HAP-1 (cell line): ENCODE measurements at regions not wholly inside any gene's neighbourhood (a gene's known extent, or its start where the extent isn't known, plus 50 kb on each side); places are given as distances from the start of the nearest gene placed in this dataset.

Experiments
- DNase-seq, 2 experiments: peaks; one replicate each; pipeline ENCODE4 v3.0.0-alpha.2; 2016 to 2020; ENCODE audit warnings: low spot score in 2 of 2
- H3K27me3 ChIP-seq: fragments of 250-450 bp; sonication (Bioruptor Pico); 2 replicates; pipeline ENCODE4 v1.5.1; 2020; ENCODE audit warnings: low read depth, mild to moderate bottlenecking, moderate library complexity
- H3K36me3 ChIP-seq: fragments of 250-450 bp; sonication (Bioruptor Pico); replicated peaks from 2 replicates; pipeline ENCODE4 v1.5.1; 2020; ENCODE audit warnings: mild to moderate bottlenecking
- H3K4me1 ChIP-seq: fragments of 250-450 bp; sonication (Bioruptor Pico); 2 replicates; pipeline ENCODE4 v1.5.1; 2020; ENCODE audit warnings: mild to moderate bottlenecking
- H3K4me3 ChIP-seq: fragments of 250-450 bp; sonication (Bioruptor Pico); 2 replicates; pipeline ENCODE4 v1.5.1; 2020; ENCODE audit warnings: mild to moderate bottlenecking, moderate library complexity
- H3K9me3 ChIP-seq: fragments of 250-450 bp; sonication (Bioruptor Pico); 2 replicates; pipeline ENCODE4 v1.5.1; 2020; ENCODE audit warnings: mild to moderate bottlenecking, moderate library complexity
- in situ Hi-C: fragments of 300-500 bp; cut with MboI; formaldehyde crosslinking; loops from 3 replicates; pipeline ENCODE4 v1.14.3; 2020; ENCODE audit warnings: low sequenced_read_pairs, inconsistent platforms, mixed read lengths

DNA sequence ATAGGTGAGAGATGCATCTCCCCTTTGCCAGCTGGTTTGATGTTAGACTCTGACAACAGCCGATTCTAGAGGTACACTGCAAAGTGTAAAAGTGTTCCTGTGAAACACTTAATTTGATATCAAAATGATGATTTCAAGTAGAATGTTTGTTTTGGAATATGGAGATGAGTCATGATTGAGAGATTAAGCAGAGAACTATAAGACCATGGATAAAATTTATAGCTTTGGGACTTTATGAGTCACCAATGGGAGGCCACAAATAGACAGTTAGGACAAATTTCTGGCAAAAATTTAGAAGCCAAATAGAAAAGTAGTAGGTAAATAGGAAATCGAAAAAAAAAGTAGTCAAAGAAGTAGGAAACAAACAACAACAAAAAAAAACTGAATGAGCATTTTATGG lies 672.5 kb downstream of the NSUN3 start:
- Histone ChIP-seq H3K4me3 (no peak overlapping the region), H3K36me3 (no peaks in the 10 kb centered on the region), H3K9me3 (no peaks in the 10 kb centered on the region), H3K4me1 (no peaks in the 10 kb centered on the region), H3K27me3 (0 out of 2 replicates have a peak, but pooled peaks cover 5% of the 10 kb centered on the region)
- in situ Hi-C loops = no loop called here
- DNase-seq = no peak

DNA sequence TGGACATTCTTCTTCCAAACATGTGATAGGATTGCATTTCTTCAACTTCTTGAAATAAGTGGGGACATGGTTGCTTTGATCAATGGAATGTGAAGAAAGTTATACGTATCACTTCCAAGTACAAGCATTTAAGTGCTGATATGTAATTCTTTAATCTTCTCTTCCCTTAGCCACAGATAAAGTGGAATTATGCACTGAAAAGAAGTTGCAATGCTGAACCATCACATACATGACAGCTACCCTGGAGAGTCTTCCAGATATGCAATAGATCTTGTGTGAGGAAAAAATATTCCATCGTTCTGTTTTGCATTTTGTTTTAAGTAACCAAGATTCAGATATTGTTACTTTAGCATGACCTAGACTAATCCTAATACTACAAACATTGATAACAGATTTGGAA lies 674.3 kb downstream of the NSUN3 start:
- Histone ChIP-seq H3K9me3 (no peaks in the 10 kb centered on the region), H3K4me1 (no peaks in the 10 kb centered on the region), H3K27me3 (0 out of 2 replicates have a peak, but pooled peaks cover 5% of the 10 kb centered on the region), H3K36me3 (no peaks in the 10 kb centered on the region), H3K4me3 (no peak overlapping the region)
- DNase-seq = no peak
- in situ Hi-C loops = no loop called here

DNA sequence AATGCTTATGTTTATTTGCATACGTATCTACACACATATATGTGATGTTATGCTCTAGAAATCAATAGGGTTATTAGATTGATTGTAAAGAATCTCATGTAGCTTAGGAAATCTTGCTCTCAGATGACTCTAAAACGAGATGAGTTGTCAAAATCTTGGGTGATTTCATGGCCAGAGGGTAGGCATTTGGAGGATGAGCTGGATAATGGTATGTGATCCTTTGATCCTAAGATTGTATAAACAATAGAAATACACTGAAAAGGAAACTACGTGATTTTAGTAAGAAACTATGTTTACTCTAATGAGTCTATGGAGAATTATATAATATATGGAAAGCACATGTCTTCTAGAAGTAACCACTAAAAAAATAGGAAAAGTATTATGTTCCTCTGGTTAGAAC lies 676.6 kb downstream of the NSUN3 start:
- Histone ChIP-seq H3K27me3 (0 out of 2 replicates have a peak, but pooled peaks cover 5% of the 10 kb centered on the region), H3K36me3 (no peaks in the 10 kb centered on the region), H3K4me3 (no peak overlapping the region), H3K9me3 (no peaks in the 10 kb centered on the region), H3K4me1 (no peaks in the 10 kb centered on the region)
- DNase-seq = no peak
- in situ Hi-C loops = no loop called here

DNA sequence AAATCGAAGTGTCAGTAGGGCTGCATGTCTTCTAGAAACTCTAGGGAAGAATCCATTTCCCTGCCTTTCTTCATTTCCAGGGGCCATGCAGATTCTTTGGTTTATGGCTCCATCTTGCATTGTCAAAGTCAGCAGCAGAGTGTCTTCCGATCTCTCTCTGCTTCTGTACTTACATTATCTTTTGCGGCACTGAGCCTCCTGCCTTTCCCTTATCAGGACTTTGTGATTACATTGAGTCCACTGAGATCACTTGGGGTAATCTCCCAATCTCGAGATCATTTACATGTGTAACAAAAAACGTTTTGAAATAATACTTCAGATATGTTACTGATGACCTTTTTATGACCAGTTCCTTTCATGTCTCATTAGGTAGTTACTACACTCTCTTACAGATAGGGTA lies 695.9 kb downstream of the NSUN3 start:
- Histone ChIP-seq H3K36me3 (no peaks in the 10 kb centered on the region), H3K27me3 (no peaks in the 10 kb centered on the region), H3K9me3 (no peaks in the 10 kb centered on the region), H3K4me1 (no peaks in the 10 kb centered on the region), H3K4me3 (no peak overlapping the region)
- in situ Hi-C loops = no loop called here
- peak in 1 of 2 experiments; percentile 4 for DNase-seq

DNA sequence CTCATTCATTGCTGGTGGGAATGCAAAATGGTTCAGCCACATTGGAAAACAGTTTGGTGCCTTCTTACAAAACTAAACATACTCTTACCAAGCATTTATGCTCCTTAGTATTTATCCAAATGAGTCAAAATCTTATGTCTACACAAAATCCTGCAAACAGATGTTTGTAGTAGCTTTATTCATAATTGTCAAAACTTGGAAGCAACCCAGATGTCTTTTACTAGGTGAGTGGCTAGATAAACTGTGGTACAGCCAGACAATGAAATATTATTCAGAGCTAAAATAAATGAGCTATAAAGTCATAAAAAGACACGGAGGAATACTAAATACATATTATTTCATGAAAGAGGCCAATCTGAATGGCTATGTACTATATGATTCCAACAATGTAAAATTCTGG lies 709.5 kb downstream of the NSUN3 start:
- Histone ChIP-seq H3K36me3 (no peaks in the 10 kb centered on the region), H3K27me3 (no peaks in the 10 kb centered on the region), H3K4me3 (no peak overlapping the region), H3K9me3 (no peaks in the 10 kb centered on the region), H3K4me1 (no peaks in the 10 kb centered on the region)
- in situ Hi-C loops = no loop called here
- no peak for DNase-seq

DNA sequence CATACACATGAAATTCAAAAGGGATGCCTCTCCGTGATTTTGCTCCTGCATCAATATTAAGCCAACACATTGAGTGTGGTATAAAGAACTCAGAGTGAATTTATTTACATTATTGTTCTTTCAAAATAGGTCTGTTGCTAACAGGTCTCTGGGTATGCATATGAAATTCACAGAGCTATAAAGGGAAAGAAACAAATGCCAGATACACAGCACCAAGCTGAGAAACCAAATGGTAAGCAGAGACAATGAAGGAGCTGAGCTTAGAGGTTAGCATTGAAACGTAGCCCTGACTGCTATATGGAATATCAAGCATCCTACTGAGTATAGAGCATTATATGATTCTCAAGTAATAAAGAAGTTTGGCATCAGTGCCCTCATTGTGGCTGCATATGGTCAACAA lies 712.9 kb downstream of the NSUN3 start:
- no peaks in the 10 kb centered on the region for H3K36me3 ChIP-seq
- no peaks in the 10 kb centered on the region for H3K9me3 ChIP-seq
- in situ Hi-C loops = no loop called here
- no peak for DNase-seq
- no peaks in the 10 kb centered on the region for H3K27me3 ChIP-seq
- H3K4me1 ChIP-seq = no peaks in the 10 kb centered on the region
- no peak overlapping the region for H3K4me3 ChIP-seq

DNA sequence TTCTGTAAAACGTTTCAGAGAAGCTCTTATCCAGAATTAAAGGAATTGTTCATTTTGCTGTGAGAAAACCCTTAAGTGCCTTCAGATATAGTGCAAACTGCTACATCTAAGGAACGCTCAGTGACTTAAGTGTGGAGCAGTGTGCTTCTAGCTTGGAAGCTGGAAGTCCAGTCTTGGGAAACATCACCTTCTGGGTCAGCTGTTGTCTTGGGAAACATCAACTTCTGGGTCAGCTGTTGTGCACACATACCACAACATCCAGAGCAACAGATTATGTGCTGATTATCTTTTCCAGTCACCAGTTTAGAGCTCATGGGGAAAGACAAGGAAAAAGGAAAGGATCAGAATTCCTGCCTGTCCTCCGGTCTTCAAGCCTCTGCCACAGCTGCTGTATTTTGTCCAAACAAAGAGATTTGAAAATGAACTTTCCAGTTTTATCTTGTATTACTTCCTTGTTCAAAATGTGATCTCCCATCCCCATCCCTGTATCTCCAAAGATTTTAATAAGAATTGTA lies 713.6 kb downstream of the NSUN3 start:
- Histone ChIP-seq H3K4me1 (no peaks in the 10 kb centered on the region), H3K9me3 (no peaks in the 10 kb centered on the region), H3K27me3 (no peaks in the 10 kb centered on the region), H3K4me3 (no peak overlapping the region), H3K36me3 (no peaks in the 10 kb centered on the region)
- in situ Hi-C loops = no loop called here
- no peak for DNase-seq

DNA sequence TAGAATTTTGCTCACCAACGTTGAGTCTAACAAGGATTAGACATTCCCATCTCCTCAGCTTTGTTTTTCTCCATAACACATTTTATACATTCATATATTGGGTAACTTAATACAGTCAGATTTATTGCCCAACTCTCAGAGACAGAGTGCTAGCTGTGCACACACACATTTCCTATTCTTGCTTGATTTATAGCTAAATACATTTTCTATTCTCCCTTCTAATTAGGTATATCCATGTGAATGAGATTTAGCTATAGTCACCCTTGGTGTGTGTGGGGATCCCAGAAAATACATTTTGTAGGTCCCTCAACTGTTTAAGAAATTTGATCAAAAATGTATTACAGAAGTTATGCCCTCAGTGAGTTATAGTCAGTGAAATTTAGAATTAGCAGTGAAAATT lies 715.4 kb downstream of the NSUN3 start:
- in situ Hi-C loops = no loop called here
- Histone ChIP-seq H3K4me1 (no peaks in the 10 kb centered on the region), H3K4me3 (no peak overlapping the region), H3K9me3 (no peaks in the 10 kb centered on the region), H3K27me3 (no peaks in the 10 kb centered on the region), H3K36me3 (no peaks in the 10 kb centered on the region)
- no peak for DNase-seq

DNA sequence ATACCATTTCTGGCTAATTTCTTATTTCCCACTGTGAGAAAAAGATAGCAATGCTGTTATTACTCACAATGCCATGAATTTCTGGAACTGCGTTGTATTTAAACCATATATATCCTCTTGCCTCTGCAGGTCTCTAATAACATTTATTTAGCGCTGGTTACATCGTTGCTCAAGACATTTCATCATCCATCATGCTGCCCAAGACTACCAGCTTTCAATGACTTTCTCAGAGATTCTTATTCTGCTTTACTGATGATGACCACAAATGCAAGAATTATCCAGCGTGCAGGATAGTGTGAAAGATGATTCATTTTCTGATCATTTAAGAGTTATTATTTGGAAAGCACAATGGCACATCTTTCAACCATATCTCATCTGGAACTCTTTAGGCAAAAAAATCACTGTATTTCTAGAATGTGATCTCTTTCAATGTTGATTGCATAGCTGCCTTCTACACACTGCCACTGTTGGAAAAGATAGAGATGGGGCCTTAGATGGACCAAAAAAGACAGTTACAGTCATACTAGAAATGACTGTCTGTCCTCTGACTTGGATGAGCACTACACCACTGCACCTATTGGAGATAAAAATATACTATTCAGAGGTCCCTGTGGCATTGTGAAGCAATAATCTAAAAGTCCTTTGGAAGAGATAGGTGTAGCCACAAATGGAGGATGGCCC lies 716.1 kb downstream of the NSUN3 start:
- DNase-seq = no peak
- H3K27me3 ChIP-seq = no peaks in the 10 kb centered on the region
- H3K36me3 ChIP-seq = no peaks in the 10 kb centered on the region
- no peak overlapping the region for H3K4me3 ChIP-seq
- in situ Hi-C loops = no loop called here
- H3K9me3 ChIP-seq = no peaks in the 10 kb centered on the region
- H3K4me1 ChIP-seq = no peaks in the 10 kb centered on the region

DNA sequence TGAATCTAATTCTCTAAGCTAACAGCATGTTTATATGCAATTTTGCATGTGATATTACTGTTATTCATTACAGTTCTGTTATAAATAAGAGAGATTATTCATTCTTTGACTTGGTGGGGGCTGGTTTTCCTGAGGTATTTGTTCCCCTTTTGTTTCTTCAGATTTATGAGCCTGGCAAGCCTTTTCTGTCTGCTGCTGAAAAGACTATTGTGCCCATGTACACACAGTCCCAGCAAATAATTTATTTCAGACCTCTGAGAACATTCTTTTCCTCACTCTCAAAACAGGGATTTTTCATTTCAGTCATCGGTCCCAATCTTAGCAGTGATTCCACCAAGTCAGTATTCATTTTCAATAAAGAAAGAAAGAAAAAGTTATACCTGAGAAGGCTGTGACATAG lies 716.8 kb downstream of the NSUN3 start:
- DNase-seq = no peak

DNA sequence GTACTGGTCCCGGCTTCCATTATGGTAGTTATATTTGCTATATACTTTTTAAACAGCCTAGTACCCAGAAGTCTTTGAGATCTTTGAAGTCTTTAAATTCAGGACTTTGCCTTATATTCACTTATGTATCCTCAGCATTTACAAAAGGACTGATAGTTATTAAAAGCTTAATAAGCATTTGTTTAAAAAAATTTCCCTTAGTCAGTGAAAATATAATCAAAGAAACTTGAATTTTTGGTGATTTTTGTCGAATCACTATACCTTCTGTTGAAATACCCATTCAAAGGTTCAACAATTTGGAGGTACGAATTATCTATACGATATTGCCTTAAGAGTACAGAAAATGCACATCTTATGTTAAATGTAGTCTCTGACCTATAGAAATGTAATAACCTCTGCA lies 721.4 kb downstream of the NSUN3 start:
- in situ Hi-C loops = no loop called here
- H3K27me3 ChIP-seq = no peaks in the 10 kb centered on the region
- H3K4me1 ChIP-seq = no peaks in the 10 kb centered on the region
- no peaks in the 10 kb centered on the region for H3K36me3 ChIP-seq
- H3K9me3 ChIP-seq = no peaks in the 10 kb centered on the region
- DNase-seq = no peak
- no peak overlapping the region for H3K4me3 ChIP-seq

More for the DNA sequence above, 716.8 kb downstream of the NSUN3 start:
- Histone ChIP-seq H3K9me3 (no peaks in the 10 kb centered on the region), H3K4me1 (no peaks in the 10 kb centered on the region), H3K36me3 (no peaks in the 10 kb centered on the region), H3K4me3 (no peak overlapping the region), H3K27me3 (no peaks in the 10 kb centered on the region)
- in situ Hi-C loops = no loop called here

DNA sequence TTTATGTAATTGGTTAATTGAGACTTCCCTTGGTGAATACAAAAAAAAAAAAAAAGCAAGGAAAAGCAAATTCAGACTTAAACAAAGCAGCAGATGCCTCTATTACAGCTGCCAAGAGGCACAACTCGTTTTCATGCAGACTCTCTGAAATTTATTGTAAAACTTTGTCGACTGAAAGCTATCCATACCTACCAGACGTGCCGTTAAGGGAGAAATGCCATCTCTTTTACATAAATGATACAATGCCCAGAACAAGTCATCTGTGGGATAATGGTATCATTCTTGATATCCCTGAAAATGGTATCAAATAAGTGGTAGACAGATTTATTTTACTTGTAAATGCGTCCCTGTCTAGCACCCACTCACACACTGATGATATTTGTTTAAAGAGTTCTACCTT lies 724.2 kb downstream of the NSUN3 start:
- Histone ChIP-seq H3K27me3 (no peaks in the 10 kb centered on the region), H3K36me3 (no peaks in the 10 kb centered on the region)

DNA sequence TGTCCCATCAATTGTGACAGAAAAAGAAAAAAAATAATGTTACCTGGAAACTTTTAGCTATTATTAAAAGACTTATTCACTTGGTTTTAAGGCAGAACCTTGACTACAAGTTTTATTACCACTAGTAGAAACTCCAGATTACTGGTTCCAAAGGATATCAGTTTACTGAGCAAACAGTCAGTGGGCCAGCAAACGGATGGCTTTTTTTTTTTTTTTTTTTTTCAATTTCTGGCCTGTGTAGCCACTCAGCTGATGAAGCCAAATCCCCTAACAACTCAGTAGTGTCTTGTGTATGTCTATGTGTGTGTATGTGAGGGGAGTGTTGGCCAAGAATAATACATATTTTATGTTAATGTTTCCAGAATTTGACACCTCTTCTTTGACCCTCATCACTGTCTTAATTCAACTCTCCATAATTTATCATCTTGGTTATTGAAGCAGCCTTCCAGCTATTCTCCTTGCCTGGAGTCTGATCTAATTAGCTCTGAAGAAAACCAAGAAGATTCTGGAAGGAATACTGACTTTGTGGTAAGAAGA lies 724.9 kb downstream of the NSUN3 start:
- Histone ChIP-seq H3K27me3 (no peaks in the 10 kb centered on the region), H3K4me1 (no peaks in the 10 kb centered on the region), H3K4me3 (no peak overlapping the region), H3K9me3 (no peaks in the 10 kb centered on the region), H3K36me3 (no peaks in the 10 kb centered on the region)
- no peak for DNase-seq
- in situ Hi-C loops = no loop called here

More for the DNA sequence above, 724.2 kb downstream of the NSUN3 start:
- Histone ChIP-seq H3K9me3 (no peaks in the 10 kb centered on the region), H3K4me3 (no peak overlapping the region), H3K4me1 (no peaks in the 10 kb centered on the region)
- in situ Hi-C loops = no loop called here
- DNase-seq = no peak

DNA sequence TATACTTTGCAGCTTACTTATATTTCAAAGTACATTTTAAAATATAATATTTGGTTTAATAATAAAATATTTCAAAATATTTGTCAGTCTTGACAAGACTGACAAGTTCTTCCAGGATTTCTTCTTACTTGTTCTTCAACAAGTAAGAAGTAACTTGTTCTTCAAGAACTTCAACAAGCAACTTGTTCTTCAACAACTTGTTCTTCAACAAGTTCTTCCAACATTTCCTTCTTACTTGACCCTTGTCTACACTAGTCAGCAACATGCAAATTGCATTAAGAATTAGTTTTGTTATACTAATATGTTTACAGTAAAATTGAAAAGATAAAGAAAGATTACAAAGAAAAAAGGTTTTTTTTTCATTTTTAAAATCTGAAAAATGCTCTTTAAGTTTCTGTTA lies 731.7 kb downstream of the NSUN3 start:
- DNase-seq = no peak
- Histone ChIP-seq H3K4me1 (no peaks in the 10 kb centered on the region), H3K27me3 (no peaks in the 10 kb centered on the region)

More for the DNA sequence above, 731.7 kb downstream of the NSUN3 start:
- in situ Hi-C loops = no loop called here
- Histone ChIP-seq H3K36me3 (no peaks in the 10 kb centered on the region), H3K4me3 (no peak overlapping the region), H3K9me3 (no peaks in the 10 kb centered on the region)
